Neural progenitor cell (in vitro differentiated cells): ENCODE measurements at regions not wholly inside any gene's neighbourhood (a gene's known extent, or its start where the extent isn't known, plus 50 kb on each side); places are given as distances from the start of the nearest gene placed in this dataset.
A peak's percentile ranks its signal among the peaks of the same experiment; 100 is the strongest.

Source experiments
- DNase-seq: peaks from one replicate; pipeline ENCODE4 v3.0.0-alpha.2; 2016; ENCODE audit warnings: low spot score
- H2AFZ ChIP-seq: fragments of 200-600 bp; sonication (generic); replicated peaks from 2 replicates; pipeline ENCODE4 v1.6.1; 2016; ENCODE audit warnings: antibody characterized with exemption
- H3F3A ChIP-seq: fragments of 200-600 bp; sonication (generic); 2 replicates; pipeline ENCODE4 v1.6.1; 2016; ENCODE audit warnings: antibody characterized with exemption, low read depth
- H3K27ac ChIP-seq: fragments of 200-600 bp; sonication (generic); 2 replicates; pipeline ENCODE4 v1.5.1; 2016; ENCODE audit warnings: mild to moderate bottlenecking
- H3K27me3 ChIP-seq: fragments of 200-600 bp; sonication (generic); 2 replicates; pipeline ENCODE4 v1.6.1; 2016; ENCODE audit warnings: mild to moderate bottlenecking, moderate library complexity
- H3K36me3 ChIP-seq: fragments of 200-600 bp; sonication (generic); 2 replicates; pipeline ENCODE4 v1.5.1; 2016
- H3K4me1 ChIP-seq: fragments of 200-600 bp; sonication (generic); 2 replicates; pipeline ENCODE4 v1.6.1; 2016; ENCODE audit warnings: mixed run types
- H3K4me2 ChIP-seq: fragments of 200-600 bp; sonication (generic); 2 replicates; pipeline ENCODE4 v1.6.1; 2016
- H3K4me3 ChIP-seq: fragments of 200-600 bp; sonication (generic); 2 replicates; pipeline ENCODE4 v1.5.1; 2016
- H3K79me2 ChIP-seq: fragments of 200-600 bp; sonication (generic); 2 replicates; pipeline ENCODE4 v1.6.1; 2016; ENCODE audit warnings: low read depth
- H3K9ac ChIP-seq: fragments of 200-600 bp; sonication (generic); 2 replicates; pipeline ENCODE4 v1.6.1; 2016
- H3K9me3 ChIP-seq: fragments of 200-600 bp; sonication (generic); 2 replicates; pipeline ENCODE4 v1.5.1; 2016; ENCODE audit warnings: low read depth
- H4K20me1 ChIP-seq: fragments of 200-600 bp; sonication (generic); 2 replicates; pipeline ENCODE4 v1.6.1; 2016; ENCODE audit warnings: low read depth
- H3K27ac Mint-ChIP-seq: 3 replicates; pipeline ENCODE4 v1.8.0; 2021; ENCODE audit warnings: mixed read lengths
- H3K27me3 Mint-ChIP-seq: 2 replicates; pipeline ENCODE4 v1.8.0; 2022; ENCODE audit warnings: low read depth, mild to moderate bottlenecking, inconsistent platforms, moderate library complexity, mixed read lengths; ENCODE audit not compliant: insufficient read depth
- H3K36me3 Mint-ChIP-seq: 3 replicates; pipeline ENCODE4 v1.8.0; 2021; ENCODE audit warnings: mixed read lengths
- H3K4me1 Mint-ChIP-seq: 3 replicates; pipeline ENCODE4 v1.8.0; 2021; ENCODE audit warnings: mixed read lengths
- H3K4me3 Mint-ChIP-seq: 3 replicates; pipeline ENCODE4 v1.8.0; 2021; ENCODE audit warnings: mild to moderate bottlenecking, moderate library complexity, mixed read lengths
- H3K9me3 Mint-ChIP-seq: 3 replicates; pipeline ENCODE4 v1.8.0; 2020; ENCODE audit warnings: mixed read lengths
- CTCF ChIP-seq: fragments of 200-600 bp; sonication (generic); IDR thresholded peaks from 2 replicates; pipeline ENCODE4 v1.5.1; 2017; ENCODE audit warnings: antibody characterized with exemption, mild to moderate bottlenecking
- EZH2 ChIP-seq: fragments of 200-600 bp; sonication (generic); IDR thresholded peaks from 2 replicates; pipeline ENCODE4 v1.6.1; 2017; ENCODE audit warnings: antibody characterized with exemption, mild to moderate bottlenecking, moderate library complexity
- EZH2phosphoT487 ChIP-seq: fragments of 200-600 bp; sonication (generic); IDR thresholded peaks from 2 replicates; pipeline ENCODE4 v1.6.1; 2017; ENCODE audit warnings: antibody characterized with exemption

- no peak overlapping the region for H3K4me3 Mint-ChIP-seq
- H4K20me1 ChIP-seq = no peaks in the 10 kb centered on the region
Measured at GRCh38 chr3:112738366-112738765, 97.4 kb upstream of the CCDC80 start.

GRCh38 chr3:112736805-112737566 lies 96.0 kb upstream of the CCDC80 start:
- DNase-seq = no peak
- Histone ChIP-seq H3K36me3 (no peaks in the 10 kb centered on the region), H3K79me2 (no peaks in the 10 kb centered on the region), H3K4me1 (no peaks in the 10 kb centered on the region), H3K4me2 (no peak overlapping the region), H3K27ac (no peak overlapping the region), H2AFZ (no peak overlapping the region), H3K27me3 (no peaks in the 10 kb centered on the region), H3K4me3 (no peak overlapping the region), H3K9me3 (no peaks in the 10 kb centered on the region), H3F3A (no peaks in the 10 kb centered on the region), H3K9ac (no peak overlapping the region), H4K20me1 (no peaks in the 10 kb centered on the region)
- peaks cover 11% of the 10 kb centered on the region for H3K4me1 Mint-ChIP-seq
- H3K9me3 Mint-ChIP-seq = no peaks in the 10 kb centered on the region
- no peak overlapping the region for H3K27ac Mint-ChIP-seq
- H3K36me3 Mint-ChIP-seq = no peaks in the 10 kb centered on the region
- TF ChIP-seq EZH2phosphoT487 (no peak), EZH2 (no peak), CTCF (no peak)
- peaks cover under 1% of the 10 kb centered on the region for H3K27me3 Mint-ChIP-seq
- H3K4me3 Mint-ChIP-seq = no peak overlapping the region

More at GRCh38 chr3:112738366-112738765, 97.4 kb upstream of the CCDC80 start:
- H3K9me3 Mint-ChIP-seq = no peaks in the 10 kb centered on the region
- DNase-seq = no peak
- peaks cover 11% of the 10 kb centered on the region for H3K4me1 Mint-ChIP-seq
- no peaks in the 10 kb centered on the region for H3F3A ChIP-seq
- H3K27ac Mint-ChIP-seq = no peak overlapping the region
- H3K4me3 ChIP-seq = no peak overlapping the region
- H3K9ac ChIP-seq = no peak overlapping the region
- no peaks in the 10 kb centered on the region for H3K27me3 Mint-ChIP-seq
- no peak overlapping the region for H3K27ac ChIP-seq
- no peaks in the 10 kb centered on the region for H3K79me2 ChIP-seq
- H3K27me3 ChIP-seq = no peaks in the 10 kb centered on the region
- TF ChIP-seq EZH2 = no peak
- TF ChIP-seq CTCF = no peak
- no peak for TF ChIP-seq EZH2phosphoT487
- H3K4me1 ChIP-seq = no peaks in the 10 kb centered on the region
- no peak overlapping the region for H3K4me2 ChIP-seq
- H3K36me3 ChIP-seq = no peaks in the 10 kb centered on the region
- no peak overlapping the region for H2AFZ ChIP-seq
- H3K9me3 ChIP-seq = no peaks in the 10 kb centered on the region
- H3K36me3 Mint-ChIP-seq = no peaks in the 10 kb centered on the region

- Histone ChIP-seq H3K4me2 (no peak overlapping the region), H3K4me1 (no peaks in the 10 kb centered on the region), H3K4me3 (no peak overlapping the region), H3K27ac (no peak overlapping the region), H4K20me1 (no peaks in the 10 kb centered on the region), H2AFZ (no peak overlapping the region), H3K9me3 (no peaks in the 10 kb centered on the region), H3K79me2 (no peaks in the 10 kb centered on the region), H3K9ac (no peak overlapping the region), H3K27me3 (no peaks in the 10 kb centered on the region), H3K36me3 (no peaks in the 10 kb centered on the region), H3F3A (no peaks in the 10 kb centered on the region)
- peak overlapping the region; percentile 6 for H3K27ac Mint-ChIP-seq
- DNase-seq = no peak
- peaks cover 2% of the 10 kb centered on the region for H3K27me3 Mint-ChIP-seq
- H3K9me3 Mint-ChIP-seq = no peaks in the 10 kb centered on the region
- TF ChIP-seq CTCF (no peak), EZH2phosphoT487 (no peak), EZH2 (no peak)
- H3K4me1 Mint-ChIP-seq = peaks cover 11% of the 10 kb centered on the region
- no peak overlapping the region for H3K4me3 Mint-ChIP-seq
- no peaks in the 10 kb centered on the region for H3K36me3 Mint-ChIP-seq
Measured at GRCh38 chr3:112736386-112736785, 95.4 kb upstream of the CCDC80 start.
